ENCODE measurements at regions not wholly inside any gene's neighbourhood (a gene's known extent, or its start where the extent isn't known, plus 50 kb on each side); places are given as distances from the start of the nearest gene placed in this dataset.
A peak's percentile ranks its signal among the peaks of the same experiment; 100 is the strongest.
"Not testable (repeated sequence)": the region's sequence is repeated elsewhere in the genome, so short reads cannot be mapped to it uniquely, and the experiment has no call there.

GRCh38 chr17:6373599-6373998 lies 61.3 kb downstream of the AIPL1 start:
- not testable (repeated sequence) for DNase-seq (ENCODE audit: low read depth)

DNA sequence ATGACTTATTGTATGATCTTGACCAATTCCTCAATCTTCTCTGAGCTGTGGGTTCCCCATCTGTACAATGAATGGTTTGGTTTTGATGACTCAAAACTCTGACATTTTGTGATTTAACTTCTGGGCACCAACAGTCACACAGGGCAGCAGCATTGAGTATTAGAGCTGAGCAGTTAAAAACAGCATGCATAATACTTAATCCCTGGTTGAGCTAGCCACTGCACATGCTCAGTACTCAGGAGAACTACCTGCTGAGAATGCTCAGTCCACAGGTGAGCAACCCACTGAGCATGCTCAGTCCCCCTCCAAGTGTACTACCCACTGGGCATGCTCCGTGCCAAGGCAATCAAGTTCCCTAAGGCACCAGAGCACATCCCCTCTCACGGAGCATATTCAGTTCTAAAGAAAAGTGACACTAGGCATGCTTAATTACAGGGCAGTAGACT lies 68.7 kb downstream of the AIPL1 start:
- peak; percentile 16 for DNase-seq (ENCODE audit: low read depth)

DNA sequence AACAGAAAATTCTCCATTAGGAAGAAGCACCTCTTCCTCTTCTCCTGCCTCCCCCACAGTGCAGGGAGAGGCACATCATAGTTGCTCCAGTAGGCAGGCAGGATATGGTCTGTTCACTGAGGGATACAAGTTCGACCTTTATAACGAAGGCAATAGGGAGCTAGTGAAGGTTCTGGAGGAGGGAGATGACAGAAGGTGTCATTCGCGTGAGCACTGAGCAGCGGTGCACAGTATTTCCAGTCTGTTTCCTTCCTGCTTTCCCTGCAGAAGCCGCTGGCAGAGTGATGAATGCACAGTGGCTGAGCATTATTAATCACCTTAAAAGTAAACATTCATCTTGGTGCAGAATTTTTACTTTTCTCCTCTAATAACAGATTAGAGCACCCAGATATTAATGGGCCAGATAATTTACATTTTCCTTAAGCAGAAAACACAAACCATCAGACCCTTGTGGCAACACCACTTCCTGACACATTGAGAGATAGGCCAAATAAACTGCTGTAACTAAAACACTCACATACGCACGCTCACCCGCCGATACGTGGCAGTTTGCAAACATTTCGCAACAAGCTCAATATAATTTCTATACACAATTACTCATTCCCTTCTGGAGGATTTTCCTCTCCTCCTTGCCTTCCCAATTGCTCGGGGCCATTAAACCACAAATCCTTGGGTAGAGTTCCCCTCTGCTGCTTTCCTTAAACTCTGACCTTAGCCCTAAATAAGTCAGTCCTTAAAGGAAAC lies 69.5 kb downstream of the AIPL1 start:
- peak; percentile 19 for DNase-seq (ENCODE audit: low read depth)

DNA sequence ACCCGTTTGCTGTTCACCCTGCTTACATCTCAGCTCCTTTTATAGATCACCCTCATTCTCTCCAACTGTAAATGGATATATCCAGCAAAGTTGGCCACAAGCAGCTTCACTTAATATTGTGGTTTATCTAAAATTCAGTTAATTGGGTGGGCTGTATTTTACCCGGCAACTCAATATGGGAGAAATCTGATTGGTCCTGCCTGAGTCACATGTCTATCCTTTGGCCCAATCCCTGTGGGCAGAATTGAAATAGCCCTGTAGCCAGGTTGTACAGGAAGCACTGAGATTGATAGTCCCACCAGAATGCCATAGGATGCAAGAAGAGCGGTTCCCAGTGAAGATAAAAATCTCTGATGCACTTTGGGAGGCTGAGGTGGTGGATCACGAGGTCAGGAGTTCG lies 73.2 kb downstream of the AIPL1 start:
- no peak for DNase-seq (ENCODE audit: low read depth)

DNA sequence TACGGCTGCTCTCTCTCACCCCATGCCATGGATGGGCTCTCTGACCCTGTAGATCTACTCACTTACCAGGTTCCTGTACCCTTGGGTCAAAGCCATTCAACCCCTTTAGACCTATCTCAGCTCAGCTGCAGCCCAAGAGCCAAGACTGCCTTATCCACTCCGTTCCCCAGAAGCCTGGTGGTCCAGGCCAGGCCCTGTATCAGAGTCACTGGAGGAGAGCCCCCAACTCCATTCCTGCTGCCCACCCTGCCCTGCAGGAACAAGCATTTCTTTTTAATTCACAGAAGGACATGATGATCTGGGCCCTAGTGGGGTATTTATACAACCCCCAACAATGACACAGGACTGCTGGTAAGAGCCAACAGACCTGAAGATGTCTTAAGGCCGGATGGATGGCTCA lies 76.8 kb downstream of the AIPL1 start:
- no peak for DNase-seq (ENCODE audit: low read depth)

GRCh38 chr17:6356562-6356961 lies 78.4 kb downstream of the AIPL1 start:
- no peak for DNase-seq (ENCODE audit: low read depth)

DNA sequence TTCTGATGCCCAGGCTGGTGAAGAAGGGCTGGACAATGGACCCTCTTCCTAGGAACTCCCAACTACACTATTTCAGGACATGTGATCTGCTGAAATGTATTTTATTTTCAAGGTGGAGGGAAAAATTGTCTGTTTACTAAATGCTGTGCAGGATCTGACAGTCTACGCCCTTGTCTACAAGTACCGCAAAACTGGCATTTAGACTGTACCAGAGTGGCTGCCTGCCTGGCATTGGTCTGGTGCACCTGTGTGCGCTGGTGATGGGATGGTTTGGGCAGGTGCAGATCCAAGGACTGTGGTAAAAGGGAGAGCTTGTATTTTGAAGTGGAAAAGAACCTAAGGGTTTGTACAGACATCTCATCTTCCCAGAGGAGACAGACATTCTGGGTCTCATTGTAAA lies 79.7 kb downstream of the AIPL1 start:
- no peak for DNase-seq (ENCODE audit: low read depth)

DNA sequence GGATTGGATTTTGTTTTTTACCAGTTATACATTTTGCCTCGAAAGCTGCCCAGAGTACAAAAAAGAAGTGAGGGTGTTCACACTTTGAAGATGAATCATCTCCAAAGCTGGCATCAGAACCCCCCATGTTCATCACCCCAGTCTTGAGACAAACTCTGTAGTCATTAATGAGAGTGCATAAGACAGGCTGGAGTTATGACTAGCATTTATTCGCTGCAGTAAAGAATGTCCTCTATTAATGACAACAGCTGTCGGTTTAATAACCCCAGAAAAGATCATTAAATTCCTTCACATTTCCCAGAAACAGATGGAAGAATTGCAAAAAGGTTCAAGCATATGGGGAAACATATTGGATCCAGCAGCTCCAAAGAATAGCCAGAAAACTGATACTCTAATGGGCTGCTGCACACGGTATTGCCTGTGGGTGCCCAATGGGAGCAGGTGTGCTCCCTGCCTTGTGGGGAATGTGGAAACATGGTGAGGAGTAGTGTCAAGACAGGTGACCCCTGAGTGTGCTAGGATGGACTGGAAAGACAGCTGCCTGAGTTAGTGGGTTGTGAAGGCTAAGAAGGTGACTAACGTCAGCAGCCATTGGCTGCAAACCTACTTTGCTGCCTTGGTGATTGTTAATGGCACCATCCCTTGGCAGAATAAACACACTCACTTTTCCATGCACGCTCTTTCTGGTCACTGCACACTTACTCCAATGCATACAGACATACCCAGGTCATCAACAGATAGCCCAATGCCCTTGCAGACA lies 81.9 kb downstream of the AIPL1 start:
- no peak for DNase-seq (ENCODE audit: low read depth)

GRCh38 chr17:6352016-6352415 lies 82.9 kb downstream of the AIPL1 start:
- no peak for DNase-seq (ENCODE audit: low read depth)

GRCh38 chr17:6350806-6351205 lies 84.1 kb downstream of the AIPL1 start:
- no peak for DNase-seq (ENCODE audit: low read depth)

DNA sequence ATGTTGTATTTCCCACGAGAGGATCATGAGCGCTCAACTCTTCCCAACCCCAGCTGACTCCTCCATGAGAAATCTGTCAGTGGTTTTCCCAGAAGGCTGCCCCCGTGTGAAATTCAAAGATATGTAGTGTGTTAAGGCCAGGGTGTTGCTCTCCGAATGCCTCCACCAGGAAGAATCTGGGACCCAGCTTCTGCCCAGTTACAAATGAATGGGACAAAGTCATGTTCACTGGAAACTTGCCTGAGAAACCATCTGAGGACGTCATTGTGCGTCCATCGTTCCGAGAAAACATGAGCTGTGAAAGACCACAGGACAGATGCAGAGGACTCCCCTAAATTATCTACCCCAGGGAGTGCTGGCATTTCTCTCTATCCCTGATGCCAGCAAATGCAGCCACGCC lies 86.0 kb downstream of the AIPL1 start:
- no peak for DNase-seq (ENCODE audit: low read depth)

GRCh38 chr17:6347776-6348175 lies 87.1 kb downstream of the AIPL1 start:
- no peak for DNase-seq (ENCODE audit: low read depth)

- DNase-seq (ENCODE audit: low read depth): no peak
Observed at GRCh38 chr17:6346986-6347385, 87.9 kb downstream of the AIPL1 start.

- DNase-seq (ENCODE audit: low read depth): no peak
Observed at GRCh38 chr17:6346156-6346786, 88.7 kb downstream of the AIPL1 start.

- no peak for DNase-seq (ENCODE audit: low read depth)
Observed at GRCh38 chr17:6343736-6344135, 91.2 kb downstream of the AIPL1 start.

DNA sequence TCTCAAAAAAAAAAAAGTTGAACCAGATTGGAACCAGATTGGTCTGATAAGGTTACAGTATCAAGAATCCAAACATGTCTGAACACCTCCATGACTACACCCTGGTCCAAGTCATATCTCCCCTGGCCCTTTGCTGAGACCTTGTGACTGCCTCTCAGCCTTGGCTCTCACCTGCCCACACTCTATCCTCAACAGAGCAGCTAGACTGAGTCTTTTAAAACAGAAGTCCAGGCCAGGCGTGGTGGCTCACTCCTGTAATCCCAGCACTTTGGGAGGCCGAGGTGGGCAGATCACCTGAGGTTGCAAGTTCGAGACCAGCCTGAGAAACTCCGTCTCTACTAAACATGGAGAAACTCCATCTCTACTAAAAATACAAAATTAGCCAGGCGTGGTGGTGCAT lies 91.7 kb downstream of the AIPL1 start:
- no peak for DNase-seq (ENCODE audit: low read depth)

GRCh38 chr17:6340708-6341107 lies 94.2 kb downstream of the AIPL1 start:
- DNase-seq (ENCODE audit: low read depth): no peak

- no peak for DNase-seq (ENCODE audit: low read depth)
Observed at GRCh38 chr17:6334386-6334785, 100.5 kb downstream of the AIPL1 start.

GRCh38 chr17:6330936-6331335 lies 104.0 kb downstream of the AIPL1 start:
- DNase-seq (ENCODE audit: low read depth): no peak

DNA sequence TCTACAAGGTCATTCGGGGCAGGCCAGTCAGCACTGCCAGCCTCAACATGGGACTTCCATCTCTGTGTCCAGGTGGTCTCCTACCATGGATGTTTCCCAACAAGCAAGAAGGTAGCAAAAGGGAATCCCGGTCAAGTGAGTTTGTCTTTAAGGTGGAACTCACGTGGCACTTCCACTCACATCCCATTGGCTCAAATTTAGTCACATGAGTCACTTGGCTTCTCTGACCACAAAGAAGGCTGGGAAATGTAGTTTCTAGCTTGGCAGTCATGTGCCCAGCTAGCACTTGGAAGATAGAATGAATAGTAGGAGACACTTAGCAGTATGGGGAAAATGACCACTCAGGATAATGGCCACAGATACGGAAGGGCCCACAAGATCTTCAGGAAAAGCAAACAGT lies 106.6 kb downstream of the AIPL1 start:
- no peak for DNase-seq (ENCODE audit: low read depth)

DNA sequence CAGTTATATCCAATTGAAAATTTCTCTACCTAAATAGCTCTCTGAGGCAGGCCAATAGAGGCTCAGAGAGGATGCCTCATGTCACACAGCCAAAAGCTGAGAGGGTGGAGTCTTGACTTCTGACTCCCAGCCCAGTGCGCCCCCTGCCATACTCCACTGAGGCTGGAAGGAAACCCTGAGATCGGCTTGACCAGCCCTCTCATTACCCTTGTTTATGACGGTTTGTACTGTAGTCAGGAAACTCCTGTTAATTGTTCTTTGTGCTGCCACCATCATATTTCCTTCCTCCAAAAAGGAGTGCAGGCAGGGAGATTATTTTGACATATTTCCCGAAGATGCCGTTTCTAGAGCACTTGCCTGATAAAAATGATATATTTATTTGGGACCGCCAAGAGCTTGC lies 107.9 kb downstream of the AIPL1 start:
- DNase-seq (ENCODE audit: low read depth): no peak

DNA sequence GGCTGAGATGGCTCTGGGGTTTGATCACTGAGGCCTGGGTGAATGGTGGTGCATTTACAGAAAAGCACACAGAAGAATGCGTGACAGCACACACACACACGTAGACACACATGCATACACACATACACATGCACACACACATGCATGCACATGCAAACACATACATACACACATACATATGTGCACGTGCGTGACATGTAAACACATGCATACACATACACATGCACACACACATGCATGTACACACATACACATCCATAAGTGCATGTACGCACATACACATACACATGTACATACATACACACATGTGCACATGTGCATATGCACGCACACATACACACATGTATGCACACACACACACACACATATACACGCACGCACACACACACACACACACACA lies 108.4 kb downstream of the AIPL1 start:
- DNase-seq (ENCODE audit: low read depth): no peak

DNA sequence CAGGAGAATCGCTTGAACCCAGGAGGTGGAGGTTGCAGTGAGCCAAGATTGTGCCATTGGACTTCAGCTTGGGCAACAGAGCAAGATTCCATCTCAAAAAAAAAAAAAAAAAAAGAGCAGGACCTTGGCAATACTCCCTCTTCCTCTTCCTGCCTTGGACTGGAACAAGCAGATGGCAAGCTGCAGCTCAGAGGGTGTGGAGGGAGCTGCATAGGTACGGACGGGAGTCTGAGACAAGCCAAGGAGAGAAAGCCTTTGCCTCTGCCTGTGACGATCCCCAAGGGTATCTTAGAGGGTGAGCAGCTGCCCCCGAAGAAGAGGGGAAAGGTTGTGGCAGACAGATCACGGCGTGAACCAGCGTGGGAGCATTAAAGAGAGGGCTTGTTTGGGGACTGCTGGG lies 109.2 kb downstream of the AIPL1 start:
- no peak for DNase-seq (ENCODE audit: low read depth)
